Thoracic aorta (tissue), 2 donors: ENCODE measurements at regions not wholly inside any gene's neighbourhood (a gene's known extent, or its start where the extent isn't known, plus 50 kb on each side); places are given as distances from the start of the nearest gene placed in this dataset.
A peak's percentile ranks its signal among the peaks of the same experiment; 100 is the strongest.

Source experiments
- ATAC-seq: fragments of 150-250 bp; one replicate; pipeline ENCODE4 v1.8.0; 2017; ENCODE audit warnings: low read depth; ENCODE audit not compliant: insufficient number of reproducible peaks, low FRiP score
- DNase-seq: peaks from one replicate; pipeline ENCODE4 v3.0.0-alpha.2; 2020; ENCODE audit warnings: low spot score
- H3K27ac ChIP-seq, 2 donors: fragments of 200-600 bp; sonication (generic); 1 replicate in 1 of 2; 2 replicates in 1 of 2; pipeline ENCODE4 v1.5.1; 2016; ENCODE audit warnings: mild to moderate bottlenecking in 2 of 2, moderate library complexity in 2 of 2
- H3K27me3 ChIP-seq: fragments of 200-600 bp; sonication (generic); replicated peaks from 2 replicates; pipeline ENCODE4 v1.6.0; 2016; ENCODE audit warnings: mild to moderate bottlenecking; ENCODE audit not compliant: insufficient read depth
- H3K36me3 ChIP-seq: fragments of 200-600 bp; sonication (generic); one replicate; pipeline ENCODE4 v1.5.1; 2016
- H3K4me1 ChIP-seq, 2 donors: fragments of 200-600 bp; sonication (generic); 1 replicate in 1 of 2; 2 replicates in 1 of 2; pipeline versions ENCODE4 v1.5.1 to v1.6.0; 2016; ENCODE audit warnings: low read depth in 2 of 2, mild to moderate bottlenecking in 1 of 2; ENCODE audit not compliant: control insufficient read depth in 1 of 2
- H3K4me3 ChIP-seq: fragments of 200-600 bp; sonication (generic); 2 replicates; pipeline ENCODE4 v1.5.1; 2016; ENCODE audit warnings: mild to moderate bottlenecking
- H3K9me3 ChIP-seq: fragments of 200-600 bp; sonication (generic); 2 replicates; pipeline ENCODE4 v1.5.1; 2016
- CTCF ChIP-seq: fragments of 200-600 bp; sonication (generic); IDR thresholded peaks from one replicate; pipeline ENCODE4 v1.5.1; 2019; ENCODE audit warnings: antibody characterized with exemption

GRCh38 chr1:101506541-101507164 is 269.8 kb downstream of the S1PR1 start:
- no peaks in the 10 kb centered on the region for H3K4me1 ChIP-seq
- no peaks in the 10 kb centered on the region for H3K27me3 ChIP-seq
- H3K4me3 ChIP-seq: no peak overlapping the region
- H3K9me3 ChIP-seq: no peaks in the 10 kb centered on the region
- TF ChIP-seq CTCF: peak; percentile 33
- H3K36me3 ChIP-seq: no peaks in the 10 kb centered on the region
- no peak overlapping the region for H3K27ac ChIP-seq
- DNase-seq (no peak), ATAC-seq (no peak)

GRCh38 chr1:101507547-101507971 is 270.7 kb downstream of the S1PR1 start:
- Histone ChIP-seq H3K27me3 (no peaks in the 10 kb centered on the region), H3K4me3 (no peak overlapping the region), H3K36me3 (no peaks in the 10 kb centered on the region), H3K9me3 (no peaks in the 10 kb centered on the region), H3K4me1 (no peaks in the 10 kb centered on the region), H3K27ac (no peak overlapping the region)
- no peak for TF ChIP-seq CTCF
- DNase-seq (no peak), ATAC-seq (no peak)

GRCh38 chr1:101508913-101509312 is 272.1 kb downstream of the S1PR1 start:
- no peaks in the 10 kb centered on the region for H3K36me3 ChIP-seq
- H3K4me3 ChIP-seq: no peak overlapping the region
- ATAC-seq: no peak
- DNase-seq: no peak
- no peak overlapping the region for H3K27ac ChIP-seq
- TF ChIP-seq CTCF: no peak
- no peaks in the 10 kb centered on the region for H3K27me3 ChIP-seq
- no peaks in the 10 kb centered on the region for H3K4me1 ChIP-seq
- no peaks in the 10 kb centered on the region for H3K9me3 ChIP-seq

- Histone ChIP-seq H3K27ac (no peak overlapping the region), H3K4me1 (no peaks in the 10 kb centered on the region), H3K4me3 (no peak overlapping the region), H3K36me3 (no peaks in the 10 kb centered on the region), H3K27me3 (no peaks in the 10 kb centered on the region), H3K9me3 (no peaks in the 10 kb centered on the region)
- no peak for DNase-seq
- ATAC-seq: no peak
- no peak for TF ChIP-seq CTCF
Measured at GRCh38 chr1:101509370-101509769, 272.6 kb downstream of the S1PR1 start.

GRCh38 chr1:101511202-101511891 is 274.5 kb downstream of the S1PR1 start:
- no peak for TF ChIP-seq CTCF
- ATAC-seq (no peak), DNase-seq (no peak)
- Histone ChIP-seq H3K9me3 (no peaks in the 10 kb centered on the region), H3K36me3 (no peaks in the 10 kb centered on the region), H3K4me1 (no peaks in the 10 kb centered on the region), H3K27me3 (no peaks in the 10 kb centered on the region), H3K27ac (no peak overlapping the region), H3K4me3 (no peak overlapping the region)
